ENCODE measurements at regions not wholly inside any gene's neighbourhood (a gene's known extent, or its start where the extent isn't known, plus 50 kb on each side); places are given as distances from the start of the nearest gene placed in this dataset.

DNA sequence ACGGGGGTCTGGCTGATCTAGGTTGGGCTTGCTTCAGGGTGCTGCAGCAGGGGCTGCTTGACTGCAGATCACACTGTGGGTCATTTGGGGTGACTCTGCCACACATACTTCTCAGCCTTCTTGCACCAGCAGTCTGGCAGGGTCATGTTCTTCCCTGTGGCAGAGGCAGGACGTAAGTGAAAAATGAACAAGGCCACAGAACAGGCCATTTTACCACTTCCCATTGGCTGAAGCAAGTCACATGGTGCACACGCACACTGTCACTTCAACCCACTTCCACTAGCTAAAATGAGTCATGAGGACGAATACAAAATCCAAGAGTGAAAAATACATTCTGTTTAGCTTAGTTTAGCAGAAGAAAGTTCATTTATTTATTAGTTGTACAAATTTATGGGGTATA is 168.6 kb upstream of the GGTLC1 start:
- ATAC-seq (no peak), DNase-seq (ENCODE audit: extremely low read depth in 1 of 4, low spot score in 3 of 4) (peak in 2 of 4 experiments; percentile 33 to 35), FAIRE-seq (no peak)
- H3K9me3 ChIP-seq (replicated peaks; ENCODE audit: control insufficient read depth, insufficient read depth, low read depth, low read length), result no peaks in the 10 kb centered on the region
- intact Hi-C loops (cut with micrococcal nuclease), result no loop called here
- H3K27ac ChIP-seq (ENCODE audit: extremely low read depth, low read depth, low read length), result no peak overlapping the region
- ChIA-PET POLR2A (no interaction called here), CTCF (ENCODE audit: low intra/inter-chr PET ratio) (no interaction called here)
- BruUV-seq (replicated peaks), result no TSS peak
- in situ Hi-C loops (cut with MboI), result loop anchor here (25.0 kb wide), 1 partner anchor 755 kb away; no protein-coding TSS in a partner anchor
- no peak overlapping the region for H2AFZ ChIP-seq (ENCODE audit: low read depth, low read length)
- no peaks in the 10 kb centered on the region for H3K79me2 ChIP-seq (ENCODE audit: control insufficient read depth, insufficient read depth, low read length)
- no peak overlapping the region for H3K4me2 ChIP-seq (ENCODE audit: insufficient read depth, low read length)
- H3K4me3 ChIP-seq, result no peak overlapping the region
- H3K27me3 ChIP-seq (ENCODE audit: control insufficient read depth in 2 of 2, insufficient read depth in 2 of 2, low read length in 2 of 2), result no peaks in the 10 kb centered on the region
- no peak overlapping the region for H3K9ac ChIP-seq (ENCODE audit: insufficient read depth in 1 of 2, low read depth in 2 of 2, low read length in 2 of 2)
- WGBS (ENCODE audit: insufficient coverage, low coverage, missing lambda C conversion rate), result 0% methylated on average over 3 of the region's 4 CpGs
- no peaks in the 10 kb centered on the region for H3K9me1 ChIP-seq (ENCODE audit: control insufficient read depth, insufficient read depth, low read length)
- no peaks in the 10 kb centered on the region; the same call in 1 of the 2 replicates for H4K20me1 ChIP-seq (replicated peaks; ENCODE audit: control insufficient read depth, insufficient read depth, low read length)
- TF ChIP-seq, protein P1, sequence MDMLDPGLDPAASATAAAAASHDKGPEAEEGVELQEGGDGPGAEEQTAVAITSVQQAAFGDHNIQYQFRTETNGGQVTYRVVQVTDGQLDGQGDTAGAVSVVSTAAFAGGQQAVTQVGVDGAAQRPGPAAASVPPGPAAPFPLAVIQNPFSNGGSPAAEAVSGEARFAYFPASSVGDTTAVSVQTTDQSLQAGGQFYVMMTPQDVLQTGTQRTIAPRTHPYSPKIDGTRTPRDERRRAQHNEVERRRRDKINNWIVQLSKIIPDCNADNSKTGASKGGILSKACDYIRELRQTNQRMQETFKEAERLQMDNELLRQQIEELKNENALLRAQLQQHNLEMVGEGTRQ (CRISPR knock-in tag; IDR thresholded peaks at IDR 0.05), result peak; percentile 64
- TF ChIP-seq ETV5 (CRISPR knock-in tag; IDR thresholded peaks at IDR 0.05; ENCODE audit: low read depth), result no peak
- H3K36me3 ChIP-seq (ENCODE audit: control insufficient read depth, insufficient read depth, low read length), result no peaks in the 10 kb centered on the region
- no peaks in the 10 kb centered on the region for H3K4me1 ChIP-seq (replicated peaks in 1 of 2; ENCODE audit: control insufficient read depth in 2 of 2, insufficient read depth in 2 of 2, low read length in 2 of 2)

DNA sequence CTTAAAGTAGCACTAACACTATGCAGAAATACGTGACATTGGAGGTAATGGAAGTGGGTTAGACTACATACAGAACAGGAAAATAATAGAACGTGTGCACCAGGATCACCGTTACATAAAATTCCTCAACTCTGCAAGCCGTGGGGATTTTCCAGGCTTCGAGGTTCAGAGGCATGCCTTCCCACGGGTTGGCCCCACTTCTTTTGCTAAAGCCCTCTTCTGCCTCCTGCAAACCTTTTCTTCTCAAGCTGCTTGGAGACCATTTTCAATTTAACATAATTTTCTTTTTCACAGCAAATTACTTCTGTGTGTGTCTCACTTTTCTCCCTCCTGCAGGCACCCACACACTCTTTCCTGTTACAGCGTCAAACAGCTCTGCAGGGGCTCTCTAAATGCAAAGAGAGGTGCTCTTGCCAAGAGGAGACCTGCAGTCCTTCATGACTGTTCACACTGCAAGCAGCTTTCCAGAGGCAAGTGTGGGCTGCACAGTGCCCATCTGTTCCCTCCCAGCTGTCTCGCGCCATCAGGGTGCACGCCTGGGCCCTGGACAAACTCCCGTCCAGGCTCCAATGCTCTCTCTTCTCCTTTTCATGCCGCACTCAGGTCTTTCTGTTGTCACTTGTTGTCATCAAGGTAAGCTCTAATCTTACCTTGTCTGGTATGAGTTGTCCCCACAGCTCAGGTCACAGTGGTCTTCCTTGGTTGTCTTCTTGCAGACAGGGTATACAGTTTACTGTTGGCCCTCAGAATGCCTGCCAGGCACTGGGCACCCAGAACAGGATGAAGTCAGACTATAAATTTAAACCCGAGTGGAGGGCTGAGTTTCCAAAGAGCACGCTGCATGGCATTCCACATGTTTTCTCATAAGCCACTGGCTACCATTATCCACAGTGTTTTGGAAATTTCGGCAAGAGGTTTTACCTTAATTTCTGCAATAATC is 164.8 kb upstream of the GGTLC1 start:
- in situ Hi-C loops (cut with MboI), result loop anchor here (25.0 kb wide), 1 partner anchor 759 kb away; no protein-coding TSS in a partner anchor
- H3K79me2 ChIP-seq (ENCODE audit: control insufficient read depth, insufficient read depth, low read length), result no peaks in the 10 kb centered on the region
- TF ChIP-seq ETS2 (tag; IDR thresholded peaks at IDR 0.05; ENCODE audit: borderline replicate concordance, poor library complexity, severe bottlenecking) (no peak), FOSL1 (tag; conservative IDR thresholded peaks at IDR 0.05) (no peak), NRF1 (conservative IDR thresholded peaks at IDR 0.05 in 1 of 2, IDR thresholded peaks at IDR 0.05 in 1 of 2) (no peak), ZNF785 (CRISPR knock-in tag; IDR thresholded peaks at IDR 0.05) (no peak), ELF2 (CRISPR knock-in tag; IDR thresholded peaks at IDR 0.05) (no peak), ZNF121 (CRISPR knock-in tag; conservative IDR thresholded peaks at IDR 0.05) (no peak)
- TF ChIP-seq, protein P2, sequence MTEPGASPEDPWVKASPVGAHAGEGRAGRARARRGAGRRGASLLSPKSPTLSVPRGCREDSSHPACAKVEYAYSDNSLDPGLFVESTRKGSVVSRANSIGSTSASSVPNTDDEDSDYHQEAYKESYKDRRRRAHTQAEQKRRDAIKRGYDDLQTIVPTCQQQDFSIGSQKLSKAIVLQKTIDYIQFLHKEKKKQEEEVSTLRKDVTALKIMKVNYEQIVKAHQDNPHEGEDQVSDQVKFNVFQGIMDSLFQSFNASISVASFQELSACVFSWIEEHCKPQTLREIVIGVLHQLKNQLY (CRISPR knock-in tag; conservative IDR thresholded peaks at IDR 0.05), result no peak
- TF ChIP-seq, protein P3, sequence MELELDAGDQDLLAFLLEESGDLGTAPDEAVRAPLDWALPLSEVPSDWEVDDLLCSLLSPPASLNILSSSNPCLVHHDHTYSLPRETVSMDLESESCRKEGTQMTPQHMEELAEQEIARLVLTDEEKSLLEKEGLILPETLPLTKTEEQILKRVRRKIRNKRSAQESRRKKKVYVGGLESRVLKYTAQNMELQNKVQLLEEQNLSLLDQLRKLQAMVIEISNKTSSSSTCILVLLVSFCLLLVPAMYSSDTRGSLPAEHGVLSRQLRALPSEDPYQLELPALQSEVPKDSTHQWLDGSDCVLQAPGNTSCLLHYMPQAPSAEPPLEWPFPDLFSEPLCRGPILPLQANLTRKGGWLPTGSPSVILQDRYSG (tag; conservative IDR thresholded peaks at IDR 0.05; ENCODE audit: low read depth), result no peak

More for the DNA sequence above, 164.8 kb upstream of the GGTLC1 start:
- POLR2A ChIA-PET, result interaction anchor here (0.7 kb wide), 1 partner anchor 9 kb away, joined by 4 read pairs; no protein-coding TSS in a partner anchor
- Histone ChIP-seq H3K9me1 (ENCODE audit: control insufficient read depth, insufficient read depth, low read length) (no peaks in the 10 kb centered on the region), H3K9me3 (replicated peaks; ENCODE audit: control insufficient read depth, insufficient read depth, low read depth, low read length) (no peaks in the 10 kb centered on the region), H3K27ac (ENCODE audit: extremely low read depth, low read depth, low read length) (no peak overlapping the region), H3K9ac (ENCODE audit: insufficient read depth in 1 of 2, low read depth in 2 of 2, low read length in 2 of 2) (no peak overlapping the region), H3K4me2 (ENCODE audit: insufficient read depth, low read length) (no peak overlapping the region), H3K4me3 (no peak overlapping the region), H3K36me3 (ENCODE audit: control insufficient read depth, insufficient read depth, low read length) (no peaks in the 10 kb centered on the region), H3K4me1 (replicated peaks in 1 of 2; ENCODE audit: control insufficient read depth in 2 of 2, insufficient read depth in 2 of 2, low read length in 2 of 2) (no peaks in the 10 kb centered on the region), H2AFZ (ENCODE audit: low read depth, low read length) (no peak overlapping the region), H3K27me3 (ENCODE audit: control insufficient read depth in 2 of 2, insufficient read depth in 2 of 2, low read length in 2 of 2) (no peaks in the 10 kb centered on the region), H4K20me1 (replicated peaks; ENCODE audit: control insufficient read depth, insufficient read depth, low read length) (no peaks in the 10 kb centered on the region; the same call in 1 of the 2 replicates)
- CTCF ChIA-PET (ENCODE audit: low intra/inter-chr PET ratio), result no interaction called here
- 0% methylated on average over 9 of the region's 15 CpGs for WGBS (ENCODE audit: insufficient coverage, low coverage, missing lambda C conversion rate)
- no peak for DNase-seq (ENCODE audit: extremely low read depth in 1 of 4, low spot score in 3 of 4)
- intact Hi-C loops (cut with micrococcal nuclease), result no loop called here
- BruUV-seq (replicated peaks), result no TSS peak
- no peak for ATAC-seq
- FAIRE-seq, result no peak

All from K562 (cell line).